GM23338 (cell line): ENCODE measurements at regions not wholly inside any gene's neighbourhood (a gene's known extent, or its start where the extent isn't known, plus 50 kb on each side); places are given as distances from the start of the nearest gene placed in this dataset.

Source experiments
- REST ChIP-seq: IDR thresholded peaks from one replicate; pipeline ENCODE4 v1.6.1; 2018; ENCODE audit warnings: antibody characterized with exemption; ENCODE audit not compliant: unreplicated experiment
- STAT1 ChIP-seq: IDR thresholded peaks from one replicate; pipeline ENCODE4 v1.6.1; 2016; ENCODE audit warnings: antibody characterized with exemption; ENCODE audit not compliant: unreplicated experiment
- ZNF462 ChIP-seq: fragments of 250-450 bp; sonication (Bioruptor Pico); IDR thresholded peaks from 2 replicates; pipeline ENCODE4 v1.5.0; 2020; ENCODE audit warnings: mild to moderate bottlenecking, moderate library complexity
- TF ChIP-seq, protein P1 (sequence below), 2 experiments: fragments of 200-600 bp in 1 of 2; sonication (generic) in 1 of 2; conservative IDR thresholded peaks; 2 replicates each; pipeline versions ENCODE4 v1.5.1 to v1.6.1; 2016 to 2017; ENCODE audit warnings: antibody characterized with exemption in 2 of 2, low read depth in 2 of 2, mild to moderate bottlenecking in 2 of 2, moderate library complexity in 1 of 2

DNA sequence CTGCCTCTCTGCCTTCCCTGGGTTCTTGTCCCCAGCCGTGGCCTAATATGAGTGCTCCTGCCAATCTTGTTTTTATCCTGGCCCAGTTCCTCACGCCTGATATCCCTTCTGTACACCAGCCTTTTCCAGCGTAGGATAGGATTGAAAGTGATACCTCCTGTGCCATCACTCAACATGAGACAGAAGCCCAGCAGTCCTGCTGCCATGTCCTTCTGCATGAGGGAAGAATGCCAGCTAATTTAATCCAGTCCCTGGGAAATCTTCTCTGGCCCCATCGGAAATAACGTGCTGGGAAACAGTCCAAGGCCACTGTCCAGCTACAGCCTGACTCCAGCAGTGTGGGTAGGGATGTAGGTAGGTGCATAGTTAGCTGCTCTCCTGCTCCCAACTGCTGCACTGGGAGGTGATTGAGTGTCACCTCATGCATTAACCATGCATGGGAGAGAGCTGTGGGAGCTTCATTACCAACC, 92.0 kb upstream of the TPM1 start (continued):
- TF ChIP-seq ZNF462 (CRISPR knock-in tag) (no peak), REST (no peak), STAT1 (no peak)
- TF ChIP-seq, protein P1, sequence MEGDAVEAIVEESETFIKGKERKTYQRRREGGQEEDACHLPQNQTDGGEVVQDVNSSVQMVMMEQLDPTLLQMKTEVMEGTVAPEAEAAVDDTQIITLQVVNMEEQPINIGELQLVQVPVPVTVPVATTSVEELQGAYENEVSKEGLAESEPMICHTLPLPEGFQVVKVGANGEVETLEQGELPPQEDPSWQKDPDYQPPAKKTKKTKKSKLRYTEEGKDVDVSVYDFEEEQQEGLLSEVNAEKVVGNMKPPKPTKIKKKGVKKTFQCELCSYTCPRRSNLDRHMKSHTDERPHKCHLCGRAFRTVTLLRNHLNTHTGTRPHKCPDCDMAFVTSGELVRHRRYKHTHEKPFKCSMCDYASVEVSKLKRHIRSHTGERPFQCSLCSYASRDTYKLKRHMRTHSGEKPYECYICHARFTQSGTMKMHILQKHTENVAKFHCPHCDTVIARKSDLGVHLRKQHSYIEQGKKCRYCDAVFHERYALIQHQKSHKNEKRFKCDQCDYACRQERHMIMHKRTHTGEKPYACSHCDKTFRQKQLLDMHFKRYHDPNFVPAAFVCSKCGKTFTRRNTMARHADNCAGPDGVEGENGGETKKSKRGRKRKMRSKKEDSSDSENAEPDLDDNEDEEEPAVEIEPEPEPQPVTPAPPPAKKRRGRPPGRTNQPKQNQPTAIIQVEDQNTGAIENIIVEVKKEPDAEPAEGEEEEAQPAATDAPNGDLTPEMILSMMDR (conservative IDR thresholded peaks at IDR 0.05; ENCODE audit: low read depth in 2 of 2), result no peak
